Right renal pelvis (tissue), 4 donors: ENCODE measurements at regions not wholly inside any gene's neighbourhood (a gene's known extent, or its start where the extent isn't known, plus 50 kb on each side); places are given as distances from the start of the nearest gene placed in this dataset.
"Not testable (repeated sequence)": the region's sequence is repeated elsewhere in the genome, so short reads cannot be mapped to it uniquely, and the experiment has no call there.

Experiments
- DNase-seq, 4 donors: peaks; one replicate each; pipeline ENCODE4 v3.0.0-alpha.2; 2013; ENCODE audit warnings: low read depth in 4 of 4, low spot score in 3 of 4, missing footprints in 1 of 4

DNA sequence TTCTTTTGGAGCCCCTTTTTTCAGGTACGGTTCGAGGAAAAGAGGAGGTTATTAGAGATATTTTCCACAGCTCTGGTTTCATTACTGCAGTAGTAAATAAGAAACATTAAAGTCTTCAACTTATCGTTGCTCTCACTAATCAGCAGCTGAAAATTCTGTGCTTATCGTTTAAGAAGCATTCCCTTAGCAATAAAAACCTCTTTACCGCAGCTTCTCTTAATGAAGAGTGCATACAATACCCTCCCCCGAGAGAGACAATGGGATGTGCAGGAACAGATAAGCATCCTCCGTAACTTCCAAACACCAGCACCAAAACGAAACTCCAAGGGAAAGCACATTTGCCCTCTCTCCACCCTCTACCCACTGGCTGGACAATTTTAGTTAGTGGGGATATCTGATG is 384.5 kb downstream of the NEBL start:
- no peak for DNase-seq

DNA sequence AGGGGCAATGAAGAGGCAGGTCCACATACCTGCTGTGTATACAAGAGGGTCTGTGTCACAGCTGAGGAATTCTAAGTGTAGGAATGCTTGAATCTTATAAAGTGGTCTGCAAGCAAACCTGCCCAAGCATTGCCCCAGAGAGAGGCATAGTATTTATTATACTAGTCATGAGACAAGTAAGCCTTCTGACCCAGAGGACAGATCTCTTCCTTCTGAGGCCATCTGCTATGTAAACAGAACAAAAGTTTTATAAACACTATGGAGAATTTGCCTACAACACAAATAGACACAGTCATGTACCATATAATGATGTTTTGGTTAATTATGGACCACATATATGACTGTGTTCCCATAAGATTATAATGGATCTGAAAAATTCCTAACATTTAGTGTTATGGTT is 388.2 kb downstream of the NEBL start:
- DNase-seq: no peak

DNA sequence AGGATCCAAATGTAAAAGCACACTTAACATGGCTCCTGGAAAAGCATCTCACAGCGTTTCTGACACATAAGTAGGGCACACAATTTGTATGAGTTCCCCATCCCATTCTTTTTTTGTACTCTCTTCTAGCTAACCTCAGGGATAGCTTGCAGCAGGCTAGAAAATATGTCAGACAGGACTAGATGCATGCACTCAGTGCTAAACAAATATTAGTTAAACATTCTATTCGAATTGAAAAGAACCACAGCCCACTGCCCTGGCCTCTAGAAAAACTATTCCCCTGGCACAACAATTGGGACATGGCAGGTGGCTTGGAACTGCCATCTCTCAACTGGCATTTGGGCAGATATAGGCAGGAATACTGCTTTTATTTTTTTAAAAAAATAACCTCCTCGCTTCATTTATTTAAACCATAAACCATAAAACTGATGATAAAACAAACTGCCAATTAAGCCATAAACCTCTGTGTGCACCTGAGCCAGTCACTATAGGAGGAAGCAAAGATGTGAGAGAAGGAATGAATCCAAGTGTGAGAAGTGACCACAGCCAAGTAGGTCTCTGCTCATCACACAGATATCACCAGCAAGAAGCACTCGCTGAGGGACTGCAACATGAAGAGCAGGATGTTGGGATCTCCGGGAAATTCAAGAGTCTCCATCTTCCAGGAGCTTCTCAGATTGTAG is 394.1 kb downstream of the NEBL start:
- no peak for DNase-seq

DNA sequence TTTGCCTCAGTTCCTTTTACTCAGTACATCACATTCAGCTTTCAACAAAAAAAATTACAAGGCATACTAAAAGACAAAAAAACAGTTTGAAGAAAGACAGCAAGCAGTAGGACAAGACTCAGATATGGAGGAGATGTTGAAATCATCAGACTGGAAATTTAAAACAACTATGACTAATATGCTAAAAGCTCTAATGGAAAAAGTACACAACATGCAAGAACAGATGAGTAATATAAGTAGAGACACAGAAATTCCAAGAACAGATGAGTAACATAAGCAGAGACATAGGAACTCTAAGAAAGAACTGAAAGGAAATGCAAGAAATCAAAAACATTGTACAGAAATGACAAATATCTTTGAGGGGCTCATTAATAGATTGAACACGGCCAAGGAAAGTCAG is 402.6 kb downstream of the NEBL start:
- no peak for DNase-seq

DNA sequence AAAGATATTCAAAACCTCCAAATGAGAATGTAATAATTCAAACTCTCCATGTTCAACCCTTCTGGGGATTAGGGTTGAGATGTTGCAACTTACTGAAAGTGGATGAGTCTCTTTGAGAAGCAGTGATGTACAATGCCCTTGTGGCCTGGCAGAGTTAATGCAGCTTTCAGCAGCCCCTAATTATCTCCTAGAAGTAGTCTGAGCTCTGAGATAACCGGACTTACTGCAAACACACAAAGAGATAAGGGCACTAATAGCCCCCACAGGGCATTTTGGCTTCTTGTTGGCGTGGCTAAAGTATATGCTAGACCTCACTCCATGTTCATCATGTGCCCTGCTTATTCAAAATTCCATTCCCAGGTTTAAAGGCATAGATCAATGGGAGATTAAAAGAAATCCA is 404.7 kb downstream of the NEBL start:
- DNase-seq: no peak

DNA sequence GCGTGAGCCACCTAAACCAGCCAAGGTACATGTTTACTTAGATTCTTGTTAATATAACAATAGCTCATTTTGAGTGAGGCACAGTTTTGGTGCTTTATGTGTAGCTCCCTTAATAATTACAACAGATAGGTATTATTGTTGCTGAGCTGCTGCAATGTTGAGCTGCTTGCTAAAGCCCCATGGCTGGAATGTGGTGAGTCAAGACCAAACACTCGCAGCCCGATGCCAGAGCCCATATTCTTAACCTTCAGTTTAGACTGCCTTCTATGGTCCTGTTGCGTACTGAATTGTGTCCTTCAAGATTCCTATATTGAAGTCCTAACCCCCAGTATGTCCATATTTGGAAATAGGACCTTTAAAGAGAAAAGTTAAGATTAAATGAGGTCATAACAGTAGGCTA is 407.1 kb downstream of the NEBL start:
- DNase-seq: no peak

DNA sequence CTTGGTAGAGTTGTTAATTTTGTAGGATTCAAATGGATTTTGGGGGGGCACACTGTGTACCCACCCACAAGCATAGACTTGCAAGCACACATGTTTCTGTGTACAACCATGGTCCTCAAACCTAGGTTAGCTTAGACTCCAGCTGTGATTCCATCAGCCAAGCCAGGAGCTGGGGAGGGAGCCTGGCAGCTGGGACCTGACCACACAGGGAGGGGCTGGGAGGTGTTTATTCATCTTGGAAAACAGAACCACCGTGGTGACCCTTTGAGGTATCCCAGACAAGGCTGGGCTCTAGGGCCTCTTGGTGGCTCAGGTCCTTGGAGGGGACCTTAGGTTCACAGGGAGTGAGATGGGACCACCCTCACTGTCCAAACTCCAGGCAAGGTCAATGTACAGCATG is 410.3 kb downstream of the NEBL start:
- no peak for DNase-seq

DNA sequence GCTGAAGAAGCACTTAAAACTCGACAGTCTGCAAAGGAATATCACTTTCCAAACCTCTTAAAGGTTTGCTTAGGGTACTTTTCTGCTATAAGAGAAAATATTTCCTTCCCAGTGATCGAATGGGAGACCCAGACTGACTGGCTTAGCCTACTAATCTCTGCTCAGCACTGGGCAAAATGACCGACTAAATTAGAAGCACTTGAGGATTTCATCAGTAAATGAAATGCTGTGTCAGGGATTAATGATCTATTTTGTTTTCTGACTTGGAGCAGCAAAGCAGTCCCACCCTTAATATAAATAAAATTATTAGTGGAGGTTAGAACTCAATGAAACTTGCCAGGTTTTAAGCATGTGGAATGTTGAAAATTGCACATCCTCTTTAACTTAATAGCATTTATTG is 411.6 kb downstream of the NEBL start:
- no peak for DNase-seq

DNA sequence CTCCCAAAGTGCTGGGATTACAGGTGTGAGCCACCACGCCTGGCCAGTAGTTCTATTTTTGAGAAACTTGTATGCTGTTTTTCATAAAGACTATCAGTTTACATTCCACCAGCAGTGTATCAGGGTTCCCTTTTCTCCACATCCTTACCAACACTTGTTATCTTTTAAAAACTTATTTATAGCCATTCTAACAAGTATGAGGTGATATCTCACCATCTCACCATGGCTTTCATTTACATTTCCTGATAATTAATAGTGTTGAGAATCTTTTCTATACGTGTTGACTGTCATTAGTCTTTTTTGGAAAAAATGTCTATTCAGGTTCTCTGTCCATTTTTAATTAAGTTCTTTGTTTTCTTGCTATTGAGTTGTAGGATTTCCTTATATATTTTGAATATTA is 416.1 kb downstream of the NEBL start:
- no peak for DNase-seq

DNA sequence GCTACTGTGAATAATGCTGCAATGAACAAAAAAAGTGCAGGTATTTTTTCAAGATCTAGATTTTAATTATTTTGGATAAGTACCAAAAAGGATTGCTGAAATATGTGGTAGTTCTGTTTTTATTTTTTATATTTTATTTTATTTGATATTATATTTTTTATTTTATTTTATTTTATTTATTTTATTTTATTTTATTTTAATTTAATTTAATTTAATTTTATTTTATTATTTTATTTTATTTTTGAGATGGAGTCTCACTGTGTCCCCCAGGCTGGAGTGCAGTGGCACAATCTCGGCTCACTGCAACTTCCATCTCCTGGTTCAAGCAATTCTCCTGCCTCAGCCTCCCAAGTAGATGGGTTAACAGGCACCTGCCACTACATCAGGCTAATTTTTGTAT is 416.5 kb downstream of the NEBL start:
- DNase-seq: not testable (repeated sequence)

DNA sequence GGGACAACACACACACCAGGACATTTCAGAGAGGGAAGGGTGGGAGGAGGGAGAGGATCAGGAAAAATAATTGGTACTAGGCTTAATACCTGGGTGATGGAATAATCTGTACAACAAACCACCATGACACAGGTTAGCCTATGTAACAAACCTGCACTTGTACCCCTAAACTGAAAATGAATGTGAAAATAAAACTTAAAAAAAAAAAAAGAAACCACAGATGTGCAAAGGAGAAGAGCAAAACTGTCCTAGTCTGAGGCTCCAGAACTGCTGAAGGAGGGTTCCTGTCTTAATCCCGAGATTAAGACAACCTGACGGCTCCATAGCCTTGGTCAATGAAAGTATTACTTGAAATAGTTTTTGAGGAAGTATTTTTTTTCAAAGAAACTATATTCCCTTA is 423.0 kb downstream of the NEBL start:
- DNase-seq: no peak

DNA sequence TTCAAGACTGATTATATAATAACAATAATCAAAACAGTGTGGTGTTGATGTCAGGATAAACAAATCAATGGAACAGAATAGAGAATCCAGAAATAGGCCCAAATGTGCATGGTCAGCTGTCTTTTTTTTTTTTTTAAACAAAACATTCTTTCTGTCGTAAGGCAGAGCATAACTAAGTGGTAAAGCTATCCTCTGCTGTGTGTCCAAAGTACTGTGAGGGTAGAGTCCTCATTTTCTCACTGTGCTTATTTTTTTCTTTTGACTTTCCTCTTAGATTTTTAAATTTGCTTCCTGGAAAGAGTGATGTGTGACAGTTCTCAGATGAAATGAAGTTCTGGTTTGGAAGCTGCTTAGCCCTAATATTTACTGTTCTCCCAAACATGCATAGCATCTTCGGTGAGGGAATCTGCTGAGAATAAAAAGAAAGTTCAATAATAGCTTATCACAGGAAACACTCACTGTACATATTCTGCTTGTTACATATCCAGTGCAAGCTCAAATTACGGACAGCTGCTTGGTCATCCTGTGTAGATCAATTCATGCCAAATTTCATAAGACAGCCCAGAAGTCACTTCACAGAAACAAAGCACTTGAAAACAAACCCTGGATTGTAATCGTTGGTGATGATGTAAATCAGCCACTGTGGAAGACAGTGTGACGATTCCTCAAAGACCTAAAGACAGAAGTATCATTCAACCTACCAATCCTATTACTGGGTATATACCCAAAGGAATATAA is 423.9 kb downstream of the NEBL start:
- DNase-seq: no peak

DNA sequence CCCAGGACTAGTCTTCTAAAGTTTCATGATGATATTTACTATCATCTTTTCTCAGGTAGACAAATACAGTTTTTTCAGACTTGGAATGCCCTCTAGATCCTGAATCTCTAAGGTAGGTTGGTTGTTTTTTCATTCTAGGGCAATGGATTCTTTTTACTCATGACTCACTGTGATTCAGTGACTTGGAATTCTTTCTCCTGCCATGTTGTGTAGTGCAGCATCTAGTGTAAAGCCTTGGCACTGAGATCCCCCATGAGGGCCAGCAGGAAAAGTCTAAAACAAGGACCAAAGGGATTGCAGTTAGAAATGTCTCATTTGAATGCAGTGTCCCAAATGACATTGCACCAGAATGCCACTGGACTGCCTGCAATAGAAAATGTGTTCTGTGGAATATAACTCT is 430.4 kb downstream of the NEBL start:
- DNase-seq: no peak

DNA sequence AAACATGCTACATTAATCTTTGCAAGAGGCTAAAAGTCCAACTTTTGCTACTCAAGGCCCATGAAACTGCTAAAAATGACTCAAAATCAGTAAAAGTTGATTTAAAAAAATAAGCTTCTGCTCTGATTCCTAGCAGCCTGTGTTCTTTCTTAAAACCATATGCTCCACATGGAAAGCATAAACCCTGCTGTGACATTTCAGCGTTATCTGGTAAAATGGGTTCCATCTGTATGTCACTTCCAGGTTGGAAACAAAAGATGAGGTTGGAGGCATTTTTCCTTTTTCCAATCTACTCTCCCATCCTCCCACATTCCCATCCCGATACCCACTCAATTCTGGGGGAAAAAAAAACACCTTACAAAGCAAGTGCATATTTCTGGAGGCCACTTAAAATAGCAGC is 439.5 kb downstream of the NEBL start:
- no peak for DNase-seq

DNA sequence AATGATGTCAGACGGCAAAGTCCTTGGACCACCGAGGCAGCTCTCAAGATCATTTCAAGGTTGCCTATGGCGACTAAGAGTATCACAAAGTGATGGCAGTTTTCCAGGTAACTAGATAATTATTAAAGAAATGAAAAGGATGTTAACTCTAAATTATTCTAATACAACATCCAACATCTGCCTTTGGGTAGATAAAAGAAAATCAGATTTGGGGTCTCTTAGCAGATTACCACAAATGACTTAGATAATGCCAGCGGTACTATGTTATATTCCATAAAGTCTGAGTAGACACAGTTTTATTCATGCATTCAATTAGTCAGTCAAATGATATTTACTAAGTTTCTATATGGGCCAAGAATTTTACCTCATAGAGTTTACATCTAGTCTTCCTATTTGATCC is 441.3 kb downstream of the NEBL start:
- DNase-seq: no peak

DNA sequence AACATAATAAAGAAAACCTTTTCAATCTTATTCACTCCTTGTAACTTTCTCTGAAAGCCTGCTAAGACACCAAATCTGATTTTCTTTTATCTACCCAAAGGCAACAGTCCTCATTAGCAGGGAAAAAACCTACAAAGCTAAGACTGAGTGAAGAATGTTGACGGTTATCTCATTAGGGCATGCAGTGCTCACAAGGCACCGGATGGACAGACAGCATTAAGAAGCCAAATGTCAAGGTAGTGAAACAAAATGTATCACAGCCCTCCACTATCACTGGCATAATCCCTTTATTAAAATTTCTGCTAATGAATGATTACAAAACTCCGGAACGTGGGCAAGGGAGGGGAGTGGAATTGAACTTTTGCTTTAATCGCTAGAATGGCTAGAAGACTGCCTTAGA is 442.8 kb downstream of the NEBL start:
- DNase-seq: no peak

DNA sequence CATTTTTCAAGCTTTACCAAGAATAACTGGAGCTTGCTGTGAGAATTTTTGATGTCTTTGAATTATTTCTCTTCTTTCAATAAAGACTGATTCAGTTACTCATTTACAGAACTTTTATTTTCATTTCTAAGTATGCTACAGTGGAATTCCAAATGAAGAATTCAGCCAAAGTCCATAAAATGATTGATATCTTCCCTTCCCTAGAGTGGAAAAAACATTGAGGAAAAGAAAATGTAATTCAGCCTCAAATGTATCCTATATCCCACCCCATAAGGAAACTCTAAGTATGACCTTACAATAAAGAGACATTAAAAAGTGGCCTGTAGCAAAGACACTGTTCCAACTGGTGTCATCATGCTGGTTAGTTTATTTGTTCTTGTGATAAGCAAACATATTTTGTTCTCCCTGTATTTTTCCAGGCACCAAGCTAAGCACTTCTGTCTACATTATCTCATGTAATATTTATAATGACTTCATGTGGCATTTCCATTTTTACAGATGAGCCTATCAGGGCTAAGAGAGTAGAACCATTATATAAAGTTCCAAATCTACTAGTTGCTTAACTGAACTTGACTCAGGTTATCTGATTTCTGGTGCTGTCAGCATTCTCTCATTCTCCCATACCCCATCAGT is 450.4 kb downstream of the NEBL start:
- no peak for DNase-seq

DNA sequence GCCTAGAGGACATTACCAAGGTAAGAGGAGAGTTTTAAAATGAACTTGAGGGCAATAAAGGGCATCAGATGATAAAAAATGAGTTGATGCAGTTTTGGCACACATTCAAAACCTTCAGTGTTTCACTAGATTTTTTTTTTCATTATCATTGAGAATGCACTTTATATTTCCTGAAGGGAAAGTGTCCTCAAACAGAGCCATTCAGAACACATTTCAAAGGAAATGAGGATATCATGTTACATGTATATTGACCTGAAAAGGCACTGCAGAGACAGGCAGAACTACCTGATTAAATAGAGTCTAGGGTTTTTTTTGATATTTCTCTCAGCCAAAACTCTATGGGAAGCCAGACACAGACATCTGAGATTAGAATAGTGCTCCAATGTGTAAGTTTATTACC is 454.0 kb downstream of the NEBL start:
- no peak for DNase-seq

DNA sequence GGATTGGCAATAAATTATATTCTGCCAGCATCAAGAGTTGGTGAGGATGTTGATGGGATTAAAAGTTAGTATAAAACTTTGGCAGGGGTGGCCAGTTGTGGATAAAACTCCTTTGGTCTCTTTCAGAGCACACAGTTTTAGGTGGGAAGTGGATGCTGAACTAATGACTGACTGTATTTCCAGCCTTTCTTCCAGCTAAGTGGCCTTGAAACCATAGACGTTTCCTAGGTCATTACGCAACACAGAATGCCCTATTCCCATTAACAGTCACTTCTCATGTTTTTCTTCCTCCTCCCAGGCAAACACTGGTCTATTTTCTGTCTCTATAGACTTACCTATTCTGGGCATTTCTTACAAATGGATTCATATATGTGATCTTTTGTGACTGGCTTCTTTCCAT is 467.4 kb downstream of the NEBL start:
- no peak for DNase-seq

DNA sequence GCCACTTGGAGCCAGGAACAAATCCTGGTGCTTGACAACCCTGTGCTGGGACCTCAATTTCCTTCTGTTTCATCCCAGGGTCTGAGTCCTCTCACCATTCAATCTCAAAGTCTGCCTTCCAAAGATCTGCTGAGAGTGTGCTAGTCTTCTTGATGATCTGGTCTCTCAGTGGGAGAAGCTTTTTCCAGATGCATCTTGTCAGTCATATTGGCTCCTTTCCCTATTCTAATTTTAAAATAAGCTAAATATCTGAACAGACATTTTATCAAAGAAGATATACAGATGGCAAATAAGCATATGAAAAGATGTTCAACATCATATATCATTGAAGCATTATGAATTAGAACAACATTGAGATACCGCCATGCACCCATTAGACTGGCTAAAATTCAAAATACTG is 469.3 kb downstream of the NEBL start:
- DNase-seq: no peak

DNA sequence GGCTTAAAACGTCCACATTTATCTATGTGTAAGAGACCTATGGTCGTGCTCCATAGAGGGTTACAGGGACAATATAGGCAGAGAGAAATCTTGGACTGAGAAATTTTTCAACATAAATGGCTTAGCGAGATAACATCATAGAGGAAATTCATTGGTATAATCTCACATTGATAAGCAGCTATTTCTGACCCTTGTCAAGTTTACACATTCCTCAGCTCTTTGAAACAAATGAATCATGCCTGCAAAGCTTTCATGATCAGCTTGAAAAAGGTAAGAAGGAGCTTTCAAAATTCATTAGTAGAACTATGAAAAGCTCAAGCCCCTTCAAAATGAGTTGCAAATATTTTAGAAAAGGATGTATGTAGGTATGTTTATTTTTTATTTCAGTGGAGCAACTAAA is 478.8 kb downstream of the NEBL start:
- DNase-seq: no peak

DNA sequence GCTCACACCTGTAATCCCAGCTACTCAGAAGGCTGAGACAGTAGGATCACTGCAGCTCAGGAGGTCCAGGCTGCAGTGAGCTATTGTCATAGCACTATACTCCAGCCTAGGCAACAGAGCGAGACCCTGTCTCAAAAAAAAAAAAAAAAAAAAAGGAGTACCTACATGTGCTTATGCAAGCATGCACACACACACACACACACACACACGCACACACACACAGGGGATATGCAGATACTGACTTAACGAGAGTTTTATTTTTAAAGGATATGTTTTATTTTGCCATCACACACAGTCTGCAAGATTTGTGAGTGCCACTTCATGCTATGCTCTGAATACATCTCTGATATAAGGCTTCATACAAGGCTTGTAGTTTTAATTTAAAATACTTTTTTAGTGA is 479.3 kb downstream of the NEBL start:
- no peak for DNase-seq
